ACHN (cell line): ENCODE measurements at regions not wholly inside any gene's neighbourhood (a gene's known extent, or its start where the extent isn't known, plus 50 kb on each side); places are given as distances from the start of the nearest gene placed in this dataset.

Source experiments
- DNase-seq: peaks from one replicate; pipeline ENCODE4 v3.0.0-alpha.2; 2015
- in situ Hi-C: cut with HindIII; loops from 2 replicates; pipeline ENCODE4 v1.10.0; 2017; ENCODE audit warnings: low sequenced_read_pairs, low pct_ligation_motif_present, low pct_unique_long_range_greater_than_20kb

GRCh38 chr2:239579524-239580198, 178.8 kb upstream of the HDAC4 start:
- DNase-seq, result no peak
- in situ Hi-C loops, result no loop called here

GRCh38 chr2:239579081-239579480, 178.3 kb upstream of the HDAC4 start:
- DNase-seq, result no peak
- in situ Hi-C loops, result no loop called here

GRCh38 chr2:239578381-239578780, 177.6 kb upstream of the HDAC4 start:
- no peak for DNase-seq
- in situ Hi-C loops, result no loop called here

GRCh38 chr2:239577935-239578334, 177.1 kb upstream of the HDAC4 start:
- in situ Hi-C loops, result no loop called here
- no peak for DNase-seq

DNA sequence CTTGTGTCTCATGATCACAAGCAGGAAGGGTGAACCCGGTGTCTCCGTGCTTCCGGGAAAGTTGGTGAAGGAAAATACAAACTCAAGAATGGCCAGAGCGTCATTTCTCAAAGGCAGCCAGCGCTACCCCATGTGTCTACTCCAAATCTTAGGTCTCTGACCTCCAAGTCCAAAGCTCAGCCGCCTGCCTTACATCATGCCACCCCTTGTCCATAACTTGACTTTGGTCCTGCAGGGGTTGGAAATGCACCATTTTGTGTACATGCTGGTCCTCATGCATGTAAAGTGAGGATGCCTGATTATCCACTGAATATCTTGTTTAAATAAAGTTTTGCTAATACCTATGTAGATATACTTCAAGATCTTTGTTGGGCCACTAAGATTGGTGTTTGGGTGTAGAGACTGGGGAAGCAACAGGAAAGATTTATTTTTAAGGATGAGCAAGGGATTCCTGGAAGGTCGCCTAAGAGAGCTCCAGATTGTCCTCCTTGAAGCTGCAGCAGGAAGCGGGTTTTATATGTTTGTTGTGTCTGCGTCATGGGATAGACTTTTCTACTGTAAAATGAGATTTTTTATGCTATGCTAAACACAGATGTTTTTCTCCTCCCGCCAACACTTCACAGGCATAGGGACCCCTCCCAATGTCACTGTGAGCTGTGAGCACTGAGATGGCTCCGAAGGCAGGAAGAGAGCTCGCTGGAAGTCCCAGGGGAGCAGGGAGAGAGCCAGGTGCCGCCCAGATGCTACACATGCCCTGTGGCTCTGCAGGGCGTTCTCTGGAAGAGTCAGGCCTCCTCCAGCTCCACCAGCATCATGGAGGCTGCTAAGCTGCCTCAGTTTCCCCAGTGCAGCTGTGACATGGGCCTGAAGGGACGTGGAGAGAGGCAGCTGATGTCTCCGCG, 176.2 kb upstream of the HDAC4 start:
- in situ Hi-C loops, result no loop called here
- no peak for DNase-seq

DNA sequence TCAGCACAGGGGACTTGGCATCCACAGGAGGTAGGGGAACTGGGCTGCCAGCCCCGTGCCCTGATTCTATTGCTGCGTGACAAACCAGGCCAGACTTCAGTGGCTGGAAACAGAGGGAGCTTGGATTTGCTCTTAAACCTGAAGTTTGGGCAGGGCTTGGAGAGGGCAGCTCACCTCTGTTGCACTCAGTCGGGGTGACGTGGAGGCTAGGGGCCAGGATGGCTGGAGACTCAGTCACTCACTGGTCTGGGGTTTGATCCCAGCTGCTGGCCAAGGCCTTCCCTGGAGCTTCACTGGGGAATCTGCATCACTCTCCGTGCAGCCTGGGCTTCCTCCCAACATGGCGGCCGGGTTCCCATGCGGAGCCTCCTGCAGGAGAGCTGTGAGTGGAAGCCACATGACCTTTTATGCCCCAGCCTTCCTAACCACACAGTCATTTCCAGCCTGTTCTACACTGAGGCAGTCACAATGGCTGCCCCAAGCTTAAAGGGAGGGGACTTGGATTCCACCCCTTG, 175.2 kb upstream of the HDAC4 start:
- no peak for DNase-seq
- in situ Hi-C loops, result no loop called here

GRCh38 chr2:239574434-239575156, 173.8 kb upstream of the HDAC4 start:
- in situ Hi-C loops, result no loop called here

GRCh38 chr2:239574054-239574433, 173.2 kb upstream of the HDAC4 start:
- in situ Hi-C loops, result no loop called here
- DNase-seq, result no peak

More at GRCh38 chr2:239574434-239575156, 173.8 kb upstream of the HDAC4 start:
- no peak for DNase-seq

GRCh38 chr2:239570971-239571520, 170.2 kb upstream of the HDAC4 start:
- no peak for DNase-seq
- in situ Hi-C loops, result no loop called here

DNA sequence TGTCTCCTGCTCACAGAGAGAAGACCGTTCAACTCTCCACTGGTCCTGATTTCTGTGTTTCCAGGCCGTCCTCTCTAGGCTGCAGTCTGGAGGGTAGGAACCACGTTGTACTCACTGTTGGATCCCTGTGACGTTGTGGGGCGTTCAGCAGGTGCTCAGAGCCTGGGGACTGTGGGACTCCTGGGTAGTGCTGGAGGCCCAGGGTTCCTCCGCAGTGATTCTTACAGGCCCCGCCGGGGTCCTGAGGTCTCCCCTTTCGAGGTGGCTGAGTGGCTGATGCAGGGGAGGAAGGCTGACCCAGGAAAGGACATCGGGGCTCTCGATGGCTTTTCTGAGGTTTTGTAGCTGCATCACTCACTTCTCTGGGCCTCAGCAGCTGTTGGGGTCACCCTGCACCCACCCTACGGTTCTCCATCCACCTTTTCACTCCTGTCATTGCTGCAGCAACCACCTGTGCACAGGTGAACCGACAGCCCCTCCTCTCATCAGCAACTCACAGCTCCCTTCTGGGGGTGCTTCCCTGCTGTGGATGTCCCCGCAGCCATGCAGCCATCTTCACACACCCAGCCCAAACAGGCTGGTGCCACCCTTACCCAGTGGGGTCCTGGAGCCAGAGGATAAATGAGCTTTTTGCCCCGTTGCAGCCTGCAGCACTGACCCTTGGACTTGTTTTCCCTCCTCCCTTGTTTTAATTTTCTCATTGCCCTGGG, 169.6 kb upstream of the HDAC4 start:
- in situ Hi-C loops, result no loop called here
- no peak for DNase-seq

- in situ Hi-C loops, result no loop called here
- no peak for DNase-seq
Measured at GRCh38 chr2:239569401-239570090, 168.7 kb upstream of the HDAC4 start.

DNA sequence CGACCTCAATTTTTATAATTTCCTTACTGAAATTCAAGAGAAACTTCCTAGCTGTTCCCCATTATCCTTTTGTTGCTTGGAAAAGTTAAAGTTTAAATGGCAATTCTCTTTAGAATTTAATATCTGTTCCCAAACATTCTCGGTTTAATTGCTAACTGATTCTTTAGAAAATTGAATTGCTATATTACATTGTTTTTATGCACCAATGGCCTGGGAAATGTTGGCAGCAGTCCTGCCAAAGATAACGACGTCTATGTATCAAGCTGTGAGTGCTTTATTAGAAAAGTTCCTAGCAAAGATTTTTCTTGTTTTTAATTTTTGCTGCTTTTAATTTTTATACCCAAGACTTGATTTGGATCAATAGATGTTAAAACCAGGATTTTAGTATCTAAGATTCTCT, 167.8 kb upstream of the HDAC4 start:
- in situ Hi-C loops, result no loop called here
- no peak for DNase-seq

DNA sequence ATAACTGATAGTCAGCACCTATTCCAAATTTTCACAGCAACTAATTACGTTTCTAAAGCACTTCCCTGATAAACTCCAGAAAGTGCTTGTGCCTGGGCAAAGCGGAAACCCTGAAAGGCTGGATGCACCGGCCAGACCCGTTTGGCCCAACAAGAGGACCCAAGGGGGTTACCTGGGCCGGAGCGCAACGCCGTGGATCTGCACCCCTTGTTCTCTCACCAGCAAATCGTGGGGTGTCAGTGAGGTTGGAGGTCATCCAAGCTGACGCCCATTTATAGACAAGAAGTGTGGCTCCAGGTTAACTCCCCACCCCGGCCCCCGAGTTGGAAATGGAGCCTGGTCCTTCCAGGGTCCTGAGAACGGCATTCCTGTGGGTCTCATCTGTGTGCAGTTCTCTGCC, 167.0 kb upstream of the HDAC4 start:
- in situ Hi-C loops, result no loop called here
- DNase-seq, result no peak

DNA sequence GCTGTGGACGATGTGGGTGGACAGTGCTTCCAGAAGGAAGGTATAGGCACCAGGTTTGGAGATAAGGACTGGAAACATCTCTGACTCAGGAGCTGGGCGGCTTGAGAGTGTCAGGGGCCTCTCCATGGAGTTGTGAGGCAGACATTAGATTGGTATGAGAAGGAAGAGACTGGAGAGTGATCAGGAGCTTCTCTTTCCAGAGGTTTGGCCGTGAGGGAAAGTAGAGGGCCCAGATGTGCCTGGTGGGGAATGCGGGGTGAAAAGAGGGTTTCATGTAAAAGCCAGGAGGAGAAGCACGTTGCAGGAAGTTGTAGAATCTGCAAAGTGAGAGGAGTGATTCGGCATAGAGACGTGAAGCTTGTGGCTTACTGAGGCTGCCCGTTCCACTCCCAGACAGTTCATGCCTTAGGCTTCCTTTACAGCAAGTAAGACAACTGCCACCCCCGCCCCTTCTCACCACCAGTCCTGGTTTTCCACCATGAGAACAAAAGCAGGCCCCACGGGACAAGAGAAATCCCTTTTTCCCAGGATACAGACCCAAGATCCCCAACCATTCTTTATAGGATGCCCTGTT, 166.3 kb upstream of the HDAC4 start:
- in situ Hi-C loops, result no loop called here
- DNase-seq, result no peak

GRCh38 chr2:239566162-239566994, 165.6 kb upstream of the HDAC4 start:
- no peak for DNase-seq
- in situ Hi-C loops, result no loop called here

- in situ Hi-C loops, result no loop called here
Measured at GRCh38 chr2:239564587-239564986, 163.8 kb upstream of the HDAC4 start.

GRCh38 chr2:239563561-239563960, 162.7 kb upstream of the HDAC4 start:
- no peak for DNase-seq

More at GRCh38 chr2:239564587-239564986, 163.8 kb upstream of the HDAC4 start:
- no peak for DNase-seq

More at GRCh38 chr2:239563561-239563960, 162.7 kb upstream of the HDAC4 start:
- in situ Hi-C loops, result no loop called here
